IPS-20b (cell line): ENCODE measurements at regions not wholly inside any gene's neighbourhood (a gene's known extent, or its start where the extent isn't known, plus 50 kb on each side); places are given as distances from the start of the nearest gene placed in this dataset.
"Not testable (repeated sequence)": the region's sequence is repeated elsewhere in the genome, so short reads cannot be mapped to it uniquely, and the experiment has no call there.

Experiments
- H3K27ac ChIP-seq: one replicate; pipeline ENCODE4 v1.5.1; 2013; ENCODE audit warnings: low read length
- H3K27me3 ChIP-seq: 2 replicates; pipeline ENCODE4 v1.6.1; 2013; ENCODE audit warnings: mild to moderate bottlenecking, low read length, inconsistent platforms; ENCODE audit not compliant: insufficient read depth
- H3K36me3 ChIP-seq: 2 replicates; pipeline ENCODE4 v1.6.1; 2013; ENCODE audit warnings: low read depth, mild to moderate bottlenecking, inconsistent platforms, low read length, moderate library complexity; ENCODE audit not compliant: insufficient read depth
- H3K4me1 ChIP-seq: 2 replicates; pipeline ENCODE4 v1.6.1; 2013; ENCODE audit warnings: mild to moderate bottlenecking, control low read depth, inconsistent platforms, low read length, moderate library complexity; ENCODE audit not compliant: insufficient read depth
- H3K4me3 ChIP-seq: 2 replicates; pipeline ENCODE4 v1.5.1; 2013; ENCODE audit warnings: mild to moderate bottlenecking, low read length, inconsistent platforms
- H3K9ac ChIP-seq: 2 replicates; pipeline ENCODE4 v1.6.1; 2013; ENCODE audit warnings: low read depth, mild to moderate bottlenecking, inconsistent platforms, low read length, moderate library complexity
- H3K9me3 ChIP-seq: 2 replicates; pipeline ENCODE4 v1.6.1; 2013; ENCODE audit warnings: mild to moderate bottlenecking, low read depth, low read length, inconsistent platforms; ENCODE audit not compliant: insufficient read depth

DNA sequence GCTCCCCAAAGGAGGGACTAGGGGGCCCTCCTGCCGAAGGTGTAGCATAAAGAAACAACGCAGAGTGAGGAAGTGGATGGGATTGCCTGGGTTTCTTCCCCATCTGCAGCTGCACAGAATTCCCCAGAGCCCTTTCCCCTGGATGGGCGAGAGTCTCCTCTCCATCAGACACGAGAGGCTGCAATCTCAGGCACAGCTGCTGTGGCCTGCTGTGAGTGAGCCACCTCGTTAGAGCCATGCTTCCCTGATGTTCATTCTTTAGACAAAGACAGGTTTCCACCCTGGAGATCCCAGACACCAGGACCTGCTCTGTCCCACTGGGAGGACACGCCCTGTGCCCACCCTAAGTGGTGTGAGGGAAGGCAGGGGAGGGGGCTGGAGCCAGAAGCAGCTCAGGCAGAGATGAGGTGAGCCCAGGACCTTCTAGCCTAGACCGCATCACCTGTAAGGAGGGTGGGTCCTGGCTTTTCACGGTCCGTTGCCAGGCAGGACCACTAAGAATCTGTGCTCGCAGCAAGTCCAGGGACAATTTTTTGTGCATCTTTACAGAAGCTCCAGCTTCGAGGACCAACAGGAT, 268.6 kb upstream of the TCERG1L start:
- H3K9me3 ChIP-seq = no peaks in the 10 kb centered on the region; the same call in 1 of the 2 replicates

DNA sequence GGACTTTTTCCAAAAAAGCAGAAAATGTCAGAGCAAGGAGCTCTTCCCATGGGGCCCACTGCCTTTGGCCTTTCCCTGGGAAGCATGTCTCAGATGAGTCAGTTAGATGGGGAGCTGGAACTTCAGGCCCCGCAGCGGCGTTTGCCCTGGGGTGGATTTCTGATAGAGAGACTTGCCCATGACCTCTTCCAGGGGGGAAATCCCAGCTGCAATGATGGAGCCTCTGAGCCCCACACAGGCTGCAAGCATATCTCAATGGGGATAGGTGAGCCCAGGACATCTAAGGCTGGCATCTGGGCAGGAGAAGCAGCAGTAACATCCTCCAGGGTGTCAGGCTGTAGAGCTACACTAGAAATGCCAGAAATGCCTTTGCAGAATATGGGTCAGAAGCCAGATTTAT, 269.2 kb upstream of the TCERG1L start:
- Histone ChIP-seq H3K9me3 (no peaks in the 10 kb centered on the region; the same call in 1 of the 2 replicates), H3K4me3 (no peak overlapping the region), H3K4me1 (no peaks in the 10 kb centered on the region), H3K27me3 (no peaks in the 10 kb centered on the region), H3K27ac (no peak overlapping the region), H3K9ac (no peak overlapping the region), H3K36me3 (no peaks in the 10 kb centered on the region)

More for the DNA sequence above, 268.6 kb upstream of the TCERG1L start:
- no peaks in the 10 kb centered on the region for H3K36me3 ChIP-seq
- no peak overlapping the region for H3K9ac ChIP-seq
- H3K4me3 ChIP-seq = no peak overlapping the region
- no peaks in the 10 kb centered on the region for H3K4me1 ChIP-seq
- H3K27ac ChIP-seq = no peak overlapping the region
- H3K27me3 ChIP-seq = no peaks in the 10 kb centered on the region

- H3K4me1 ChIP-seq, H3K9me3 ChIP-seq, H3K4me3 ChIP-seq, H3K27me3 ChIP-seq, H3K9ac ChIP-seq, H3K27ac ChIP-seq, H3K36me3 ChIP-seq: not testable (repeated sequence)
Observed at GRCh38 chr10:131581547-131581946, 270.0 kb upstream of the TCERG1L start.

DNA sequence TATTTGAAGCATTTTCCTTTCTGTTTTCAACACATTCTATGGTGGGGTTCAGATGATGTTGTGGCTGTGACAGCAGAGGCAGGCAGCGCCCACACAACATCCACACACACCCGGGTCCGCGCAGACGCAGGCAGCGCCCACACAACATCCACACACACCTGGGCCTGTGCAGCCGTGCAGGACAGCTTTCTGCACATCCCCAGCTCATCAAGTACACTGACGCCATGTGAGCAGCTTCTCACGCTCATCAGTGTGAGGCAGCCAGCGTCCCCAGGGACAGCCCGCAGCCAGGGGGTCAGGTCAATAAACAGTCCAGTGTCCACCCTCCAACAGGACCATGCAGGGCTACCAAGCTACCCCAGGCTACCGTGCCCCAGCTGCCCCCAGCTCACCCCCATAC, 272.8 kb upstream of the TCERG1L start:
- Histone ChIP-seq H3K27me3 (no peaks in the 10 kb centered on the region), H3K4me1 (no peaks in the 10 kb centered on the region), H3K9me3 (no peaks in the 10 kb centered on the region; the same call in 1 of the 2 replicates), H3K27ac (no peak overlapping the region), H3K36me3 (no peaks in the 10 kb centered on the region), H3K4me3 (no peak overlapping the region), H3K9ac (no peak overlapping the region)

- Histone ChIP-seq H3K27me3 (no peaks in the 10 kb centered on the region), H3K9me3 (peaks cover 3% of the 10 kb centered on the region)
Observed at GRCh38 chr10:131585761-131586160, 274.2 kb upstream of the TCERG1L start.

GRCh38 chr10:131586958-131587357, 275.4 kb upstream of the TCERG1L start:
- no peak overlapping the region for H3K4me3 ChIP-seq
- H3K4me1 ChIP-seq = no peaks in the 10 kb centered on the region
- no peaks in the 10 kb centered on the region for H3K36me3 ChIP-seq
- no peaks in the 10 kb centered on the region for H3K27me3 ChIP-seq
- H3K27ac ChIP-seq = no peak overlapping the region
- H3K9me3 ChIP-seq = peaks cover 3% of the 10 kb centered on the region; the same call in 1 of the 2 replicates
- no peak overlapping the region for H3K9ac ChIP-seq

More at GRCh38 chr10:131585761-131586160, 274.2 kb upstream of the TCERG1L start:
- Histone ChIP-seq H3K4me1 (no peaks in the 10 kb centered on the region), H3K4me3 (no peak overlapping the region), H3K27ac (no peak overlapping the region), H3K9ac (no peak overlapping the region), H3K36me3 (no peaks in the 10 kb centered on the region)

GRCh38 chr10:131587976-131588680, 276.6 kb upstream of the TCERG1L start:
- Histone ChIP-seq H3K27ac (no peak overlapping the region), H3K27me3 (no peaks in the 10 kb centered on the region), H3K36me3 (no peaks in the 10 kb centered on the region), H3K4me3 (no peak overlapping the region), H3K4me1 (no peaks in the 10 kb centered on the region), H3K9ac (no peak overlapping the region), H3K9me3 (peaks cover 3% of the 10 kb centered on the region; the same call in 1 of the 2 replicates)

GRCh38 chr10:131588704-131589220, 277.2 kb upstream of the TCERG1L start:
- no peaks in the 10 kb centered on the region for H3K4me1 ChIP-seq
- H3K9me3 ChIP-seq = peaks cover 3% of the 10 kb centered on the region; the same call in 1 of the 2 replicates

GRCh38 chr10:131590567-131590966, 279.0 kb upstream of the TCERG1L start:
- peaks cover 3% of the 10 kb centered on the region; the same call in 1 of the 2 replicates for H3K9me3 ChIP-seq
- no peaks in the 10 kb centered on the region for H3K36me3 ChIP-seq
- no peaks in the 10 kb centered on the region for H3K4me1 ChIP-seq
- H3K27ac ChIP-seq = no peak overlapping the region
- H3K27me3 ChIP-seq = no peaks in the 10 kb centered on the region
- no peak overlapping the region for H3K4me3 ChIP-seq
- H3K9ac ChIP-seq = no peak overlapping the region

More at GRCh38 chr10:131588704-131589220, 277.2 kb upstream of the TCERG1L start:
- no peak overlapping the region for H3K4me3 ChIP-seq
- no peak overlapping the region for H3K9ac ChIP-seq
- no peaks in the 10 kb centered on the region for H3K36me3 ChIP-seq
- H3K27me3 ChIP-seq = no peaks in the 10 kb centered on the region
- no peak overlapping the region for H3K27ac ChIP-seq

DNA sequence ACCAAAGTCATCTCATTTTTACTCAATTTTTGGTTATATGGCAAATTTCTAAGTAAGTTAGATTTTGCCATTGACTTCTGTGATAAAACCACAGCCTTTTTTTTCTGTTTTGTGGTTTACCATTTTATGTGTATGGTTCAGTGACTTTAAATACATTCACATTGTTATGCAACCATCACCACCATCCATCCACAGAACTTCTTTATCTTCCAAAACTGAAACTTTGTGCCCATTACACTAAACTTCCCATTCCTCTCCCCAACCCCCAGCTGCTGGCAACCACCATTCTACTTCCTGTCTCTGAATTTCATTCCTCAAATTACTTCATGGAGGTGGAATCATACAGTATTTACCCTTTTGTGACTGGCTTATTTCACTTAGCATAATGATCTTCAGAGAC, 280.4 kb upstream of the TCERG1L start:
- H3K9me3 ChIP-seq = peaks cover 3% of the 10 kb centered on the region; the same call in 1 of the 2 replicates
- H3K27ac ChIP-seq = no peak overlapping the region
- H3K36me3 ChIP-seq = no peaks in the 10 kb centered on the region

DNA sequence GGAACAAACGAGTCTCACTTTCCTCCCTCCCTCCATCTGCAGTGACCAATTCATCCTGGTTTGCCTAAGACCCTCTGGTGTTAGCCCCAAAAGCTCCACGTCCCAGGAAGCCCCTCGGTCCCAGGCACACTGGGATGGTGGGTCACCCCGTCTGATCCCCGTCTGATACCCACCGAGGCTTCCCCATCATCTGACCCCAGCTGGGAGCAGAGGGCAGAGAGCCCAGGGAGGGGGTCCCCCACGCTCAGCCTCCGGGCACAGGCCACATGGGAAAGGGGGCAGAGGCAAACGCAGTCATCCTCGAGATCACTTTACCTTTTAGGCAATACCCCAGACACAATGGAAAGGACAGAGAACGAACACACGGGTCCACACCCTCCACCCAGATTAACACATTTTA, 291.6 kb upstream of the PPP2R2D start:
- H3K9me3 ChIP-seq = no peaks in the 10 kb centered on the region
- no peaks in the 10 kb centered on the region for H3K4me1 ChIP-seq
- no peaks in the 10 kb centered on the region for H3K27me3 ChIP-seq
- no peak overlapping the region for H3K4me3 ChIP-seq
- H3K36me3 ChIP-seq = no peaks in the 10 kb centered on the region
- H3K27ac ChIP-seq = no peak overlapping the region
- no peak overlapping the region for H3K9ac ChIP-seq

More for the DNA sequence above, 280.4 kb upstream of the TCERG1L start:
- Histone ChIP-seq H3K4me1 (no peaks in the 10 kb centered on the region), H3K27me3 (no peaks in the 10 kb centered on the region), H3K4me3 (no peak overlapping the region), H3K9ac (no peak overlapping the region)

GRCh38 chr10:131615150-131615549, 285.7 kb upstream of the PPP2R2D start:
- Histone ChIP-seq H3K4me3 (no peak overlapping the region), H3K27ac (no peak overlapping the region), H3K4me1 (no peaks in the 10 kb centered on the region), H3K36me3 (no peaks in the 10 kb centered on the region), H3K9ac (no peak overlapping the region), H3K27me3 (no peaks in the 10 kb centered on the region), H3K9me3 (no peaks in the 10 kb centered on the region)
